Prostate gland (tissue), 2 donors: ENCODE measurements at regions not wholly inside any gene's neighbourhood (a gene's known extent, or its start where the extent isn't known, plus 50 kb on each side); places are given as distances from the start of the nearest gene placed in this dataset.

Experiments used
- POLR2AphosphoS5 ChIP-seq: sonication (generic); formaldehyde crosslinking; IDR thresholded peaks from one replicate; pipeline ENCODE4 v1.6.1; 2017; ENCODE audit warnings: antibody characterized with exemption
- TF ChIP-seq, protein P1 (sequence below), 4 experiments: fragments of 200-600 bp in 2 of 4; fragments of 450-650 bp in 2 of 4; sonication (generic) in 2 of 4; IDR thresholded peaks; 1 replicate in 3 of 4; 2 replicates in 1 of 4; pipeline ENCODE4 v1.5.1; 2016 to 2019; ENCODE audit warnings: antibody characterized with exemption in 4 of 4, mild to moderate bottlenecking in 2 of 4, moderate library complexity in 2 of 4

DNA sequence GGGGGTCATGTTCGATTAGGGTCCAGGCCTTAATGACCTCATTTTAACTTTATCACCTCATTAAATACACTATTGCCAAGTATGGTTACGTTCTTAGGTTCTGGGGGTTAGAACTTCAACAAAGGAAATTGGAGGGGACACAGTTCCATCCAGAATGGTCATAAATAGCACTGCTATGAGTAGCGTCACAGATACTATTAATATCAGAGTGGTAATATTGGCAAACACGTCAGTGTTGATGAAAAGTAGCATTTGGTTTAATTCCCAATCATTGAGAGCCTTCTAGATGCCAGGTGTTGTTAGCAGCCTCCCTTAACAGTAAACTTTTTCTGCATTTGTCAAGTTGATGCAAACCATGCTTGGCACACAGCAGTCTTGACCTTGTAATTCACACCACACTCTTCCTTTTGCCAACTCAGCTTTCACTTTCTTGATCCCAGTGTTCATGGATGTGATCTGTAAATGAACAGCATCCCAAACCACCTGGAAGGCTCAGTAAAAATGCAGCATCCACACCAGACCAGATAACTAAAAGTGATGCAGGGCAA is 912.5 kb upstream of the TENM3 start:
- TF ChIP-seq POLR2AphosphoS5: no peak
- TF ChIP-seq, protein P1, sequence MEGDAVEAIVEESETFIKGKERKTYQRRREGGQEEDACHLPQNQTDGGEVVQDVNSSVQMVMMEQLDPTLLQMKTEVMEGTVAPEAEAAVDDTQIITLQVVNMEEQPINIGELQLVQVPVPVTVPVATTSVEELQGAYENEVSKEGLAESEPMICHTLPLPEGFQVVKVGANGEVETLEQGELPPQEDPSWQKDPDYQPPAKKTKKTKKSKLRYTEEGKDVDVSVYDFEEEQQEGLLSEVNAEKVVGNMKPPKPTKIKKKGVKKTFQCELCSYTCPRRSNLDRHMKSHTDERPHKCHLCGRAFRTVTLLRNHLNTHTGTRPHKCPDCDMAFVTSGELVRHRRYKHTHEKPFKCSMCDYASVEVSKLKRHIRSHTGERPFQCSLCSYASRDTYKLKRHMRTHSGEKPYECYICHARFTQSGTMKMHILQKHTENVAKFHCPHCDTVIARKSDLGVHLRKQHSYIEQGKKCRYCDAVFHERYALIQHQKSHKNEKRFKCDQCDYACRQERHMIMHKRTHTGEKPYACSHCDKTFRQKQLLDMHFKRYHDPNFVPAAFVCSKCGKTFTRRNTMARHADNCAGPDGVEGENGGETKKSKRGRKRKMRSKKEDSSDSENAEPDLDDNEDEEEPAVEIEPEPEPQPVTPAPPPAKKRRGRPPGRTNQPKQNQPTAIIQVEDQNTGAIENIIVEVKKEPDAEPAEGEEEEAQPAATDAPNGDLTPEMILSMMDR (IDR thresholded peaks at IDR 0.05): no peak
